ENCODE measurements at regions not wholly inside any gene's neighbourhood (a gene's known extent, or its start where the extent isn't known, plus 50 kb on each side); places are given as distances from the start of the nearest gene placed in this dataset.

DNA sequence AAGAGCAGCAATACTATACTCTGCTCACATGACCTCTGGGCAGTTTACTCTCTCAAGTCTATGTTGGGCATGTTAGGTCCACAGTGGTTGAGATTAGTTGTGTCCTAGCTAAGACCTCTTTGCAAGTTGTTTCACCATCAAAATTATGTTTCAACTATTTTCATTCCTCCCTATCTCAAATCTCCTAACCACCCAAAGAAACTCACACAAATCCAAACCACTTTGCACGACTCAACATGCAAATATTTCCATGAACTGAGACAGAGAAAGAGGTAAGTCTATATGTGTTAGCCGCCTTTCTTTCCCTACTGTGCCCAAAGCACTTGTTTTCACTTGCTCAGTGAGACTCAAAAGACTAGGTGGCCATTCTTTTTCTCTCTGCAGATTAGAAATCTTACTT is 546.8 kb downstream of the TNS1 start:
- no peak overlapping the region for H3K4me3 Mint-ChIP-seq
- H3K27me3 Mint-ChIP-seq, result peaks cover 3% of the 10 kb centered on the region
- CTCF ChIA-PET, result no interaction called here
- no peak for DNase-seq
- H3K9me3 Mint-ChIP-seq, result peaks cover 2% of the 10 kb centered on the region
- no peaks in the 10 kb centered on the region for H3K4me1 Mint-ChIP-seq
- no peaks in the 10 kb centered on the region for H3K36me3 Mint-ChIP-seq
- no peak overlapping the region for H3K27ac Mint-ChIP-seq

DNA sequence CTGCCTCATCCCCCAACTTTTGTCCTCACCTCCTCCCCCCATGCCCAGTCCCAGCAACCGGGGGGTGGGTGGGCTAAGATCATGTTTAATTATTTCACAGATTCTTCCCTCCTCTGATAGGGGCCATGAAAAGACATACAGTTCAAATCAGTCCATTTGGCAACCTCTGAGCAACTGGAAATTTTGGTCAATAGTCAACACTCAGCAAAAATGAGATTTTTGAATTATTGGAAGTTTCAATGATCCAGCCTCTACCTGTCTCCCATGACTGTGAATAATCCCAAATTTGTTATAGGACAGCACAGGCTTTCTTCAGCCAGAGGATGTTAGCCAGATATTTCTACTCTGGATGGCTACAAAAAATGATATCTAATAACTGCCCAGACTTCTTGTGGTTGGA is 549.9 kb downstream of the TNS1 start:
- Mint-ChIP-seq H3K9me3 (peaks cover 2% of the 10 kb centered on the region), H3K4me1 (no peaks in the 10 kb centered on the region), H3K4me3 (no peak overlapping the region), H3K36me3 (no peaks in the 10 kb centered on the region), H3K27me3 (peaks cover 3% of the 10 kb centered on the region), H3K27ac (no peak overlapping the region)
- no peak for DNase-seq
- CTCF ChIA-PET, result no interaction called here

GRCh38 chr2:217451666-217452065 is 551.1 kb downstream of the TNS1 start:
- Mint-ChIP-seq H3K4me3 (no peak overlapping the region), H3K27me3 (peaks cover 3% of the 10 kb centered on the region), H3K27ac (no peak overlapping the region), H3K9me3 (no peaks in the 10 kb centered on the region), H3K36me3 (no peaks in the 10 kb centered on the region), H3K4me1 (no peaks in the 10 kb centered on the region)
- DNase-seq, result no peak
- CTCF ChIA-PET, result no interaction called here

DNA sequence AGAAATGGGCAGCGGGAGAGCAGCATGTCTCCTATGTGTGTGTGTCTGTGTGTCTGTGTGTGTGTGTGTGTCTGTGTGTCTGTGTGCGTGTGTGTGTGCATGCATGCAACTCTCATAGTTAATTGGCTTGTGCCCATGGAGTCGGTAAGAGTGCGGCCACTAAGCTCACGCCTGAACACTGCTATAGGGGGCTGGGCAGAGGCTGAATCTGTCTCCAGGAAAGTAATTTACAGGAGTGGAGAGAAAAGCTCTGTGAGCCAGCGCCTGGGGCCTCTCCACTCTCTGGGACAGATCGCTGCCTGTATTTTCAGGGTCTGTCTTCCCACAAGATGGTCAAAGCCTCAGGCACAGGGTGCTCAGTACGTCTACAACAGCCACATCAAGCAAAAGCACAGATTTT is 553.4 kb downstream of the TNS1 start:
- no peaks in the 10 kb centered on the region for H3K27me3 Mint-ChIP-seq
- no peaks in the 10 kb centered on the region for H3K9me3 Mint-ChIP-seq
- no peak overlapping the region for H3K4me3 Mint-ChIP-seq
- no peak overlapping the region for H3K27ac Mint-ChIP-seq
- no peaks in the 10 kb centered on the region for H3K4me1 Mint-ChIP-seq
- CTCF ChIA-PET, result no interaction called here
- H3K36me3 Mint-ChIP-seq, result no peaks in the 10 kb centered on the region
- DNase-seq, result no peak

GRCh38 chr2:217448860-217449259 is 553.9 kb downstream of the TNS1 start:
- CTCF ChIA-PET, result no interaction called here
- H3K4me1 Mint-ChIP-seq, result no peaks in the 10 kb centered on the region
- no peaks in the 10 kb centered on the region for H3K36me3 Mint-ChIP-seq
- no peak overlapping the region for H3K27ac Mint-ChIP-seq
- no peaks in the 10 kb centered on the region for H3K9me3 Mint-ChIP-seq
- no peak overlapping the region for H3K4me3 Mint-ChIP-seq
- no peak for DNase-seq
- no peaks in the 10 kb centered on the region for H3K27me3 Mint-ChIP-seq

GRCh38 chr2:217445723-217446122 is 557.1 kb downstream of the TNS1 start:
- no peaks in the 10 kb centered on the region for H3K27me3 Mint-ChIP-seq
- H3K27ac Mint-ChIP-seq, result no peak overlapping the region
- CTCF ChIA-PET, result no interaction called here
- no peaks in the 10 kb centered on the region for H3K9me3 Mint-ChIP-seq
- no peak overlapping the region for H3K4me3 Mint-ChIP-seq
- H3K4me1 Mint-ChIP-seq, result no peaks in the 10 kb centered on the region
- DNase-seq, result no peak
- no peaks in the 10 kb centered on the region for H3K36me3 Mint-ChIP-seq

DNA sequence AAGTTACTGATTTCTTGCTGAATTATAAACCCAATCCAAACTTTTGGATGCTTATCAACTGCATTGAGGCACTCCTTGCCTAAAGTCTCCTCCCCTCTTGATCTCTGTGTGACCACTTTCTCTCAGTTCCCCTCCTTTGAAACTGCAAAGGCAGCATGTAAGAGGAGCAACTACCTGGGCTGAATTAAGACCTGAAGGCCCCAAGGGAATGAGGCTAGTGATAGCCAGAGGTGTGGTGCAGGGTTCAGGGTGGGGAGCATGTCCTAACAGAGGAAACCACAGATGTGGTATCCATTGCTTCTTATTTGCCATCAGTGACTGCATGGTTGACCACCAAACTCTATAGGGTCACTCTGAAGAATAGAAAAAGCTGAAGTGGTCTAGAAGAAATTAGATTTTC is 557.9 kb downstream of the TNS1 start:
- CTCF ChIA-PET, result no interaction called here

DNA sequence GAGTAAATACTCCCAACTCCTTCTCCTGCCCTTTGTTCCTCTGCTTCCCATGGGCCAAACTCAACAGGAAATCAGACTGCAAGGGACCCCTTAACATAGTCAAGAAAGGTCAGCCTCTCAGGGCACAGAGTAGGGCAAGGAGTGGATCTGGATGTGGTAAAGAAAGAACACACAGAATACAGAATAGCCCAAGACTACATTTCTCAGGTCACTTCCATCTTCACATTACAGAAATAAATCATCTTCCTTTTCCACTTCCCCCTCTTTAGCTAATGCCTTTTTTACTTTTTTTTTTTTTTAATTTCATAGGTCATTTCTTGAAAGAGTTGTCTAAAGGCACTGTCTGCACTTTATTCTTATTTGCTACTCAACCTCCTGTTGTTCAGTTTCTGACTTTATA is 558.3 kb downstream of the TNS1 start:
- no peaks in the 10 kb centered on the region for H3K27me3 Mint-ChIP-seq
- no peaks in the 10 kb centered on the region for H3K36me3 Mint-ChIP-seq
- no peak overlapping the region for H3K4me3 Mint-ChIP-seq
- no peak for DNase-seq
- H3K4me1 Mint-ChIP-seq, result peaks cover 7% of the 10 kb centered on the region
- CTCF ChIA-PET, result no interaction called here
- no peaks in the 10 kb centered on the region for H3K9me3 Mint-ChIP-seq
- H3K27ac Mint-ChIP-seq, result no peak overlapping the region

More for the DNA sequence above, 557.9 kb downstream of the TNS1 start:
- DNase-seq, result no peak
- Mint-ChIP-seq H3K4me3 (no peak overlapping the region), H3K9me3 (no peaks in the 10 kb centered on the region), H3K4me1 (peaks cover 4% of the 10 kb centered on the region), H3K27me3 (no peaks in the 10 kb centered on the region), H3K36me3 (no peaks in the 10 kb centered on the region), H3K27ac (no peak overlapping the region)

DNA sequence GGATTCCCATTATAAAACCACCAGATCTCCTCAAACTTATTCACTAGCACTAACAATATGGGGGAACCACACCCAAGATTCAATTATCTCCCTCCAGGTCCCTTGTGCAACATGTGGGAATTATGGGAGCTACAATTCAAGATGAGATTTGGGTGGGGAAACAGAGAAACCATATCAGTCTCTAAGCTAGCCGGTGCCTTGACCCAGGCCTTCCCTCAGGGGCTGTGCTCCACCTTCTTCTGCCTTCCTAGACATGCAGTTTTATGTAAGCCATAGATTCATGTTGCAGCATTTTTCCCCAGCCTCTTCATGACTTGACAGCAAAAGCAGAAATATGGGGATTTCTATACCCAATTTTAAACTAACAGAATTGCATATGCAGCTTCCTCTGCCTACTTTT is 559.2 kb downstream of the TNS1 start:
- Mint-ChIP-seq H3K27me3 (no peaks in the 10 kb centered on the region), H3K4me3 (no peak overlapping the region), H3K27ac (no peak overlapping the region), H3K36me3 (no peaks in the 10 kb centered on the region), H3K9me3 (no peaks in the 10 kb centered on the region), H3K4me1 (peaks cover 7% of the 10 kb centered on the region)
- no peak for DNase-seq
- CTCF ChIA-PET, result no interaction called here

- Mint-ChIP-seq H3K27me3 (no peaks in the 10 kb centered on the region), H3K4me1 (peaks cover 7% of the 10 kb centered on the region), H3K27ac (no peak overlapping the region), H3K9me3 (no peaks in the 10 kb centered on the region), H3K36me3 (no peaks in the 10 kb centered on the region), H3K4me3 (no peak overlapping the region)
- no peak for DNase-seq
- CTCF ChIA-PET, result no interaction called here
These were observed 562.8 kb downstream of the TNS1 start for GRCh38 chr2:217440000-217440399.

- H3K27me3 Mint-ChIP-seq, result no peaks in the 10 kb centered on the region
- H3K4me3 Mint-ChIP-seq, result no peak overlapping the region
- H3K36me3 Mint-ChIP-seq, result no peaks in the 10 kb centered on the region
- no peaks in the 10 kb centered on the region for H3K9me3 Mint-ChIP-seq
- H3K4me1 Mint-ChIP-seq, result peaks cover 8% of the 10 kb centered on the region
- DNase-seq, result no peak
- CTCF ChIA-PET, result interaction anchor here (1.4 kb wide), 1 partner anchor 662 kb away, joined by 5 read pairs; no protein-coding TSS in a partner anchor
- H3K27ac Mint-ChIP-seq, result no peak overlapping the region
These were observed 564.0 kb downstream of the TNS1 start for GRCh38 chr2:217438821-217439220.

- Mint-ChIP-seq H3K36me3 (no peaks in the 10 kb centered on the region), H3K27me3 (peaks cover 4% of the 10 kb centered on the region), H3K9me3 (no peaks in the 10 kb centered on the region), H3K27ac (no peak overlapping the region), H3K4me1 (peaks cover 11% of the 10 kb centered on the region), H3K4me3 (no peak overlapping the region)
- DNase-seq, result no peak
- CTCF ChIA-PET, result interaction anchor here (1.4 kb wide), 1 partner anchor 662 kb away, joined by 5 read pairs; no protein-coding TSS in a partner anchor
These were observed 564.7 kb downstream of the TNS1 start for GRCh38 chr2:217438136-217438535.

DNA sequence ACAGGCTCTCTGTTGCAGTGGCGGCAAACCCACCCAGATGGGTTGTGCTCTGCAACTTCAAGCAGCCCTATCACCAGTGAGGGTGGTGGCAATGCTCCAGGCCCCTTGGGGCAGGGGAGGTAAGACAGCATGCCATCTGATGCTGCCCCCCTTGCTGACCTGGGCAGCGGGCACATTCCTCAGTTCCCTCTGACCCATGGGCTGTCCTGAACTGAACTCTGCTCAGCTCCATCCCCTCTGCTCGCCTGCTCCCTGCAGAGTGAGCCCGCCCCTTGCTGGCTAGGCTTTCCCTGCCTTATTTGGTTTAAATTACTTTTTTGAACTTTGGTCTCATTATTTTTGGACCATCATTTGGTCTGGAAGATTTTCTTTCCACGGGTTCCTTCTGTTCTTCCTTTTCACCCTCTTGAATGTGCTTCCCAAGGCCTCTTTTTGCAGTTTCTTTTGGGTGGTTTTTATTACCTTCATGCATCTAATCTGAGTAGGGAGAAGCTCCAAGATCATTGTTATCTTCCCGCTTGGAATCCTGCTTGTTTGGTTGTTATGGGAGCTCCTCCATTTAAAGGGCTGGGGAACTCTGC is 565.4 kb downstream of the TNS1 start:
- H3K27me3 Mint-ChIP-seq, result peaks cover 4% of the 10 kb centered on the region
- no peak overlapping the region for H3K27ac Mint-ChIP-seq
- no peak for DNase-seq
- peaks cover 11% of the 10 kb centered on the region for H3K4me1 Mint-ChIP-seq
- CTCF ChIA-PET, result no interaction called here
- H3K4me3 Mint-ChIP-seq, result no peak overlapping the region
- no peaks in the 10 kb centered on the region for H3K36me3 Mint-ChIP-seq
- no peaks in the 10 kb centered on the region for H3K9me3 Mint-ChIP-seq

DNA sequence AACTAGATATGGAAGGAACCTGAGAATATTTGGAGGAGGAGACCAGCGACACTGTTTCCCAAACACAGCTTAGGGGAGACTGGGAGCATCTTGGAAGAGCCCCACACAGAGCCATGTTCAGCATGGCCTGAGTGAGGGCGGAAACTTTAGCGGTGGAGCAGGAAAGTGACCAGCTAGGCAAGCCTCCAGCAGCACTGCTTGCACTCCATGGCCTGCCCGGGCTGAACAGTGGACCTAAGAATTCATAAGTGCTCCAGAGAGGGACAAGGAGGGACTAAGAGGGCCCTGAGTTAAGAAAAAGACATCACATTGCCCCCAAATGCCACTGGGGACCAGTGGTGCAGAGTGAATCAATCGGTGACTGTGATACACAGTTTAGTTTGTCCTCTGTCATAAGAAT is 566.4 kb downstream of the TNS1 start:
- peaks cover 11% of the 10 kb centered on the region for H3K4me1 Mint-ChIP-seq
- CTCF ChIA-PET, result no interaction called here
- H3K27ac Mint-ChIP-seq, result no peak overlapping the region
- H3K4me3 Mint-ChIP-seq, result no peak overlapping the region
- no peak for DNase-seq
- no peaks in the 10 kb centered on the region for H3K36me3 Mint-ChIP-seq
- peaks cover 4% of the 10 kb centered on the region for H3K27me3 Mint-ChIP-seq
- no peaks in the 10 kb centered on the region for H3K9me3 Mint-ChIP-seq

- H3K36me3 Mint-ChIP-seq, result no peaks in the 10 kb centered on the region
- peaks cover 4% of the 10 kb centered on the region for H3K4me1 Mint-ChIP-seq
- no peaks in the 10 kb centered on the region for H3K9me3 Mint-ChIP-seq
- no peak for DNase-seq
- H3K4me3 Mint-ChIP-seq, result no peak overlapping the region
- no peak overlapping the region for H3K27ac Mint-ChIP-seq
- CTCF ChIA-PET, result no interaction called here
- peaks cover 4% of the 10 kb centered on the region for H3K27me3 Mint-ChIP-seq
These were observed 568.4 kb downstream of the TNS1 start for GRCh38 chr2:217434180-217434975.

All from activated naive CD4-positive, alpha-beta T cell treated with anti-CD3 and anti-CD28 coated beads, Interleukin-2, amount 10 ng/mL, durations not matched to agents 7 days and 5 days (primary cell).